ENCODE measurements at regions not wholly inside any gene's neighbourhood (a gene's known extent, or its start where the extent isn't known, plus 50 kb on each side); places are given as distances from the start of the nearest gene placed in this dataset.

DNA sequence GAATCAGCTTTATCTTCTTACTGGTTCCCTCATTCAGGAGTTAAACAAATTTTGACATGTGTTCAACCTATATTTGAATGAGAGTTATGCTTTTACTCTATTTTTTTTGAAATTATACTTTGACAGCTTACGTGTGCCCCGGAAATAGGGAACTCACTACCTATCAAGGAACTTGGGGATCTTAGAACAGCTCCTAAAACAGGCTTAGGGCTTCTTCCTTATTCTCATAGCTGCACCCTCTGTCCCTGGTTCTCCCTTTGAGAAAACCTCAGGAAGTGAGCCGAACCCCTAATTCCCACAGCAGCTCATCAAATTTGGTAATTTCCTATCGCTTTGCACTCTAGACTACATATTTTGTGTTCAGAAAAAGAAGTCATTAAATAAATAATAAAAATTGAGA is 81.2 kb upstream of the RUNX3 start:
- ChIA-PET POLR2A (no interaction called here), CTCF (no interaction called here)
- DNase-seq (ENCODE audit: low read depth, low spot score) = no peak
- Histone ChIP-seq H3K4me3 (ENCODE audit: low read depth in 2 of 2, low read length in 2 of 2) (no peak overlapping the region), H3K4me1 (ENCODE audit: control insufficient read depth, insufficient read depth, low read length) (no peaks in the 10 kb centered on the region), H3K9me3 (ENCODE audit: control insufficient read depth, insufficient read depth, low read depth, low read length) (no peaks in the 10 kb centered on the region), H3K27me3 (ENCODE audit: control insufficient read depth, insufficient read depth, low read length) (no peaks in the 10 kb centered on the region), H3K36me3 (ENCODE audit: control insufficient read depth, insufficient read depth, low read length) (no peaks in the 10 kb centered on the region), H3K27ac (ENCODE audit: low read length) (no peak overlapping the region)
- ATAC-seq = no peak
- in situ Hi-C loops (cut with HindIII; ENCODE audit: low pct_unique_long_range_greater_than_20kb, low sequenced_read_pairs) = no loop called here
- TF ChIP-seq, protein P1, sequence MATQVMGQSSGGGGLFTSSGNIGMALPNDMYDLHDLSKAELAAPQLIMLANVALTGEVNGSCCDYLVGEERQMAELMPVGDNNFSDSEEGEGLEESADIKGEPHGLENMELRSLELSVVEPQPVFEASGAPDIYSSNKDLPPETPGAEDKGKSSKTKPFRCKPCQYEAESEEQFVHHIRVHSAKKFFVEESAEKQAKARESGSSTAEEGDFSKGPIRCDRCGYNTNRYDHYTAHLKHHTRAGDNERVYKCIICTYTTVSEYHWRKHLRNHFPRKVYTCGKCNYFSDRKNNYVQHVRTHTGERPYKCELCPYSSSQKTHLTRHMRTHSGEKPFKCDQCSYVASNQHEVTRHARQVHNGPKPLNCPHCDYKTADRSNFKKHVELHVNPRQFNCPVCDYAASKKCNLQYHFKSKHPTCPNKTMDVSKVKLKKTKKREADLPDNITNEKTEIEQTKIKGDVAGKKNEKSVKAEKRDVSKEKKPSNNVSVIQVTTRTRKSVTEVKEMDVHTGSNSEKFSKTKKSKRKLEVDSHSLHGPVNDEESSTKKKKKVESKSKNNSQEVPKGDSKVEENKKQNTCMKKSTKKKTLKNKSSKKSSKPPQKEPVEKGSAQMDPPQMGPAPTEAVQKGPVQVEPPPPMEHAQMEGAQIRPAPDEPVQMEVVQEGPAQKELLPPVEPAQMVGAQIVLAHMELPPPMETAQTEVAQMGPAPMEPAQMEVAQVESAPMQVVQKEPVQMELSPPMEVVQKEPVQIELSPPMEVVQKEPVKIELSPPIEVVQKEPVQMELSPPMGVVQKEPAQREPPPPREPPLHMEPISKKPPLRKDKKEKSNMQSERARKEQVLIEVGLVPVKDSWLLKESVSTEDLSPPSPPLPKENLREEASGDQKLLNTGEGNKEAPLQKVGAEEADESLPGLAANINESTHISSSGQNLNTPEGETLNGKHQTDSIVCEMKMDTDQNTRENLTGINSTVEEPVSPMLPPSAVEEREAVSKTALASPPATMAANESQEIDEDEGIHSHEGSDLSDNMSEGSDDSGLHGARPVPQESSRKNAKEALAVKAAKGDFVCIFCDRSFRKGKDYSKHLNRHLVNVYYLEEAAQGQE (IDR thresholded peaks at IDR 0.05; ENCODE audit: insufficient read depth in 1 of 2, low read depth in 2 of 2, low read length in 1 of 2) = no peak
- no peak for TF ChIP-seq CTCF (IDR thresholded peaks at IDR 0.05)
- no peak for TF ChIP-seq POLR2AphosphoS5 (IDR thresholded peaks at IDR 0.05; ENCODE audit: low read depth, low read length)
- TF ChIP-seq SIN3A (IDR thresholded peaks at IDR 0.05; ENCODE audit: borderline replicate concordance, insufficient read depth, low read depth, low read length) = no peak
- TF ChIP-seq TCF7L2 (IDR thresholded peaks at IDR 0.05; ENCODE audit: low read depth, low read length) = no peak
- no TSS peak for BruUV-seq (replicated peaks)
- intact Hi-C loops (cut with micrococcal nuclease; ENCODE audit: unreplicated experiment) = no loop called here

- ATAC-seq (no peak), DNase-seq (ENCODE audit: low read depth, low spot score) (no peak)
- H3K36me3 ChIP-seq (ENCODE audit: control insufficient read depth, insufficient read depth, low read length) = no peaks in the 10 kb centered on the region
- no peak overlapping the region for H3K4me3 ChIP-seq (ENCODE audit: low read depth in 2 of 2, low read length in 2 of 2)
- CTCF ChIA-PET = interaction anchor here (0.6 kb wide), 1 partner anchor 36 kb away, joined by 6 read pairs; no protein-coding TSS in a partner anchor
- H3K9me3 ChIP-seq (ENCODE audit: control insufficient read depth, insufficient read depth, low read depth, low read length) = no peaks in the 10 kb centered on the region
- no peak overlapping the region for H3K27ac ChIP-seq (ENCODE audit: low read length)
- in situ Hi-C loops (cut with HindIII; ENCODE audit: low pct_unique_long_range_greater_than_20kb, low sequenced_read_pairs) (no loop called here), intact Hi-C loops (cut with micrococcal nuclease; ENCODE audit: unreplicated experiment) (no loop called here)
- TF ChIP-seq POLR2AphosphoS5 (IDR thresholded peaks at IDR 0.05; ENCODE audit: low read depth, low read length) (no peak), SIN3A (IDR thresholded peaks at IDR 0.05; ENCODE audit: borderline replicate concordance, insufficient read depth, low read depth, low read length) (no peak), TCF7L2 (IDR thresholded peaks at IDR 0.05; ENCODE audit: low read depth, low read length) (no peak), CTCF (IDR thresholded peaks at IDR 0.05) (no peak)
- TF ChIP-seq, protein P1 (IDR thresholded peaks at IDR 0.05; ENCODE audit: insufficient read depth in 1 of 2, low read depth in 2 of 2, low read length in 1 of 2) = no peak
- no peaks in the 10 kb centered on the region for H3K27me3 ChIP-seq (ENCODE audit: control insufficient read depth, insufficient read depth, low read length)
- POLR2A ChIA-PET = no interaction called here
- no peaks in the 10 kb centered on the region for H3K4me1 ChIP-seq (ENCODE audit: control insufficient read depth, insufficient read depth, low read length)
- BruUV-seq (replicated peaks) = no TSS peak
Observed at GRCh38 chr1:25009671-25010262, 79.7 kb upstream of the RUNX3 start.
